GM13976 (cell line): ENCODE measurements at regions not wholly inside any gene's neighbourhood (a gene's known extent, or its start where the extent isn't known, plus 50 kb on each side); places are given as distances from the start of the nearest gene placed in this dataset.
"Not testable (repeated sequence)": the region's sequence is repeated elsewhere in the genome, so short reads cannot be mapped to it uniquely, and the experiment has no call there.

Source experiments
- DNase-seq: peaks from one replicate; pipeline ENCODE4 v3.0.0; 2012; ENCODE audit warnings: low spot score
- CTCF ChIP-seq: IDR thresholded peaks from 2 replicates; pipeline ENCODE4 v1.5.1; 2012; ENCODE audit warnings: borderline replicate concordance, mild to moderate bottlenecking; ENCODE audit not compliant: insufficient read depth; ENCODE audit errors: extremely low read depth, missing control alignments, control extremely low read depth
- in situ Hi-C: fragments of 300-500 bp; cut with MboI; formaldehyde crosslinking; loops from one replicate; pipeline ENCODE4 v1.12.0; 2022; ENCODE audit warnings: low sequenced_read_pairs, mixed read lengths, inconsistent platforms; ENCODE audit not compliant: unreplicated experiment

- in situ Hi-C loops = no loop called here
- DNase-seq = no peak
- no peak for TF ChIP-seq CTCF
Observed at GRCh38 chr16:29111421-29111820, 126.6 kb downstream of the LAT start.

- in situ Hi-C loops = not testable (repeated sequence)
Observed at GRCh38 chr16:29108625-29109169, 123.8 kb downstream of the LAT start.

GRCh38 chr16:29107299-29107698, 122.4 kb downstream of the LAT start:
- in situ Hi-C loops = no loop called here
- no peak for TF ChIP-seq CTCF
- no peak for DNase-seq

More at GRCh38 chr16:29108625-29109169, 123.8 kb downstream of the LAT start:
- not testable (repeated sequence) for DNase-seq

- DNase-seq, in situ Hi-C loops: not testable (repeated sequence)
Observed at GRCh38 chr16:29106259-29106908, 121.5 kb downstream of the LAT start.

GRCh38 chr16:29104600-29104999, 119.7 kb downstream of the LAT start:
- in situ Hi-C loops, DNase-seq: not testable (repeated sequence)

GRCh38 chr16:29097965-29098364, 113.1 kb downstream of the LAT start:
- in situ Hi-C loops, DNase-seq: not testable (repeated sequence)

- DNase-seq, in situ Hi-C loops: not testable (repeated sequence)
Observed at GRCh38 chr16:29094729-29095624, 110.1 kb downstream of the LAT start.

- in situ Hi-C loops, DNase-seq: not testable (repeated sequence)
Observed at GRCh38 chr16:29094325-29094724, 109.5 kb downstream of the LAT start.

- in situ Hi-C loops, DNase-seq: not testable (repeated sequence)
Observed at GRCh38 chr16:29089679-29090078, 104.8 kb downstream of the LAT start.

- DNase-seq, in situ Hi-C loops: not testable (repeated sequence)
Observed at GRCh38 chr16:29087673-29088072, 102.8 kb downstream of the LAT start.

GRCh38 chr16:29081829-29082639, 97.2 kb downstream of the LAT start:
- in situ Hi-C loops, DNase-seq: not testable (repeated sequence)

- in situ Hi-C loops = not testable (repeated sequence)
- DNase-seq = peak; percentile 45
Observed at GRCh38 chr16:29074554-29075402, 89.9 kb downstream of the LAT start.

GRCh38 chr16:29062235-29062634, 77.4 kb downstream of the LAT start:
- DNase-seq, in situ Hi-C loops: not testable (repeated sequence)

GRCh38 chr16:29061467-29061921, 76.6 kb downstream of the LAT start:
- in situ Hi-C loops = not testable (repeated sequence)

More at GRCh38 chr16:29061467-29061921, 76.6 kb downstream of the LAT start:
- not testable (repeated sequence) for DNase-seq
